ENCODE measurements at regions not wholly inside any gene's neighbourhood (a gene's known extent, or its start where the extent isn't known, plus 50 kb on each side); places are given as distances from the start of the nearest gene placed in this dataset.

- DNase-seq: no peak
- POLR2A ChIA-PET: no interaction called here
- H3K4me1 Mint-ChIP-seq: no peaks in the 10 kb centered on the region
- H3K36me3 Mint-ChIP-seq (ENCODE audit: low read depth): no peaks in the 10 kb centered on the region
- CTCF ChIA-PET: no interaction called here
- no peak for ATAC-seq
- intact Hi-C loops (cut with DNase I, micrococcal nuclease): no loop called here
- no peaks in the 10 kb centered on the region for H3K27me3 Mint-ChIP-seq
- no peaks in the 10 kb centered on the region for H3K9me3 Mint-ChIP-seq (ENCODE audit: low read depth)
- H3K27ac Mint-ChIP-seq: no peak overlapping the region
- no peak overlapping the region for H3K4me3 Mint-ChIP-seq
These were observed 108.5 kb downstream of the HMX1 start for GRCh38 chr4:8762951-8763735.

GRCh38 chr4:8762356-8762755, 109.3 kb downstream of the HMX1 start:
- ChIA-PET CTCF (no interaction called here), POLR2A (no interaction called here)
- DNase-seq: no peak
- no peaks in the 10 kb centered on the region for H3K36me3 Mint-ChIP-seq (ENCODE audit: low read depth)
- no peak for ATAC-seq
- no peaks in the 10 kb centered on the region for H3K27me3 Mint-ChIP-seq
- H3K9me3 Mint-ChIP-seq (ENCODE audit: low read depth): no peaks in the 10 kb centered on the region
- no peak overlapping the region for H3K4me3 Mint-ChIP-seq
- intact Hi-C loops (cut with DNase I, micrococcal nuclease): no loop called here
- no peaks in the 10 kb centered on the region for H3K4me1 Mint-ChIP-seq
- no peak overlapping the region for H3K27ac Mint-ChIP-seq

GRCh38 chr4:8761824-8762205, 109.8 kb downstream of the HMX1 start:
- no peaks in the 10 kb centered on the region for H3K36me3 Mint-ChIP-seq (ENCODE audit: low read depth)
- ATAC-seq: no peak
- no peak overlapping the region for H3K4me3 Mint-ChIP-seq
- ChIA-PET POLR2A (no interaction called here), CTCF (no interaction called here)
- intact Hi-C loops (cut with DNase I, micrococcal nuclease): no loop called here
- H3K27me3 Mint-ChIP-seq: no peaks in the 10 kb centered on the region
- no peak overlapping the region for H3K27ac Mint-ChIP-seq
- H3K4me1 Mint-ChIP-seq: no peaks in the 10 kb centered on the region
- no peak for DNase-seq
- no peaks in the 10 kb centered on the region for H3K9me3 Mint-ChIP-seq (ENCODE audit: low read depth)

- CTCF ChIA-PET: no interaction called here
- ATAC-seq (no peak), DNase-seq (no peak)
- intact Hi-C loops (cut with DNase I, micrococcal nuclease): no loop called here
- Mint-ChIP-seq H3K27me3 (no peaks in the 10 kb centered on the region), H3K36me3 (ENCODE audit: low read depth) (no peaks in the 10 kb centered on the region), H3K4me3 (no peak overlapping the region), H3K9me3 (ENCODE audit: low read depth) (no peaks in the 10 kb centered on the region), H3K27ac (no peak overlapping the region), H3K4me1 (no peaks in the 10 kb centered on the region)
- POLR2A ChIA-PET: no interaction called here
These were observed 110.3 kb downstream of the HMX1 start for GRCh38 chr4:8761167-8761823.

GRCh38 chr4:8760561-8760960, 111.1 kb downstream of the HMX1 start:
- CTCF ChIA-PET: no interaction called here
- Mint-ChIP-seq H3K27ac (no peak overlapping the region), H3K9me3 (ENCODE audit: low read depth) (no peaks in the 10 kb centered on the region), H3K4me3 (no peak overlapping the region), H3K27me3 (no peaks in the 10 kb centered on the region), H3K36me3 (ENCODE audit: low read depth) (no peaks in the 10 kb centered on the region), H3K4me1 (no peaks in the 10 kb centered on the region)
- DNase-seq: no peak
- intact Hi-C loops (cut with DNase I, micrococcal nuclease): no loop called here
- no peak for ATAC-seq
- POLR2A ChIA-PET: no interaction called here

GRCh38 chr4:8759987-8760386, 111.7 kb downstream of the HMX1 start:
- no peaks in the 10 kb centered on the region for H3K9me3 Mint-ChIP-seq (ENCODE audit: low read depth)
- no peak for DNase-seq
- ChIA-PET POLR2A (interaction anchor here (0.6 kb wide), 1 partner anchor 341 kb away, joined by 3 read pairs; no protein-coding TSS in a partner anchor), CTCF (no interaction called here)
- no peak for ATAC-seq
- no peak overlapping the region for H3K4me3 Mint-ChIP-seq
- intact Hi-C loops (cut with DNase I, micrococcal nuclease): no loop called here
- no peaks in the 10 kb centered on the region for H3K4me1 Mint-ChIP-seq
- no peak overlapping the region for H3K27ac Mint-ChIP-seq
- no peaks in the 10 kb centered on the region for H3K36me3 Mint-ChIP-seq (ENCODE audit: low read depth)
- no peaks in the 10 kb centered on the region for H3K27me3 Mint-ChIP-seq

GRCh38 chr4:8756816-8757215, 114.8 kb downstream of the HMX1 start:
- POLR2A ChIA-PET: no interaction called here
- H3K27me3 Mint-ChIP-seq: no peaks in the 10 kb centered on the region
- no peaks in the 10 kb centered on the region for H3K4me1 Mint-ChIP-seq
- no peaks in the 10 kb centered on the region for H3K9me3 Mint-ChIP-seq (ENCODE audit: low read depth)
- intact Hi-C loops (cut with DNase I, micrococcal nuclease): no loop called here
- CTCF ChIA-PET: no interaction called here
- ATAC-seq (no peak), DNase-seq (no peak)
- H3K4me3 Mint-ChIP-seq: no peak overlapping the region
- H3K36me3 Mint-ChIP-seq (ENCODE audit: low read depth): no peaks in the 10 kb centered on the region
- H3K27ac Mint-ChIP-seq: no peak overlapping the region

- Mint-ChIP-seq H3K36me3 (ENCODE audit: low read depth) (no peaks in the 10 kb centered on the region), H3K4me3 (no peak overlapping the region), H3K27ac (no peak overlapping the region), H3K27me3 (no peaks in the 10 kb centered on the region), H3K4me1 (no peaks in the 10 kb centered on the region), H3K9me3 (ENCODE audit: low read depth) (no peaks in the 10 kb centered on the region)
- DNase-seq (no peak), ATAC-seq (no peak)
- intact Hi-C loops (cut with DNase I, micrococcal nuclease): no loop called here
- POLR2A ChIA-PET: interaction anchor here (0.6 kb wide), 1 partner anchor 197 kb away, joined by 6 read pairs; no protein-coding TSS in a partner anchor
- CTCF ChIA-PET: no interaction called here
These were observed 116.7 kb downstream of the HMX1 start for GRCh38 chr4:8754634-8755589.

GRCh38 chr4:8748236-8748575, 123.4 kb downstream of the HMX1 start:
- ChIA-PET POLR2A (no interaction called here), CTCF (no interaction called here)
- Mint-ChIP-seq H3K9me3 (ENCODE audit: low read depth) (peaks cover 9% of the 10 kb centered on the region), H3K36me3 (ENCODE audit: low read depth) (no peaks in the 10 kb centered on the region), H3K4me1 (no peaks in the 10 kb centered on the region), H3K4me3 (no peak overlapping the region), H3K27me3 (peaks cover 8% of the 10 kb centered on the region), H3K27ac (no peak overlapping the region)
- DNase-seq (no peak), ATAC-seq (no peak)
- intact Hi-C loops (cut with DNase I, micrococcal nuclease): no loop called here

GRCh38 chr4:8747467-8748235, 124.0 kb downstream of the HMX1 start:
- intact Hi-C loops (cut with DNase I, micrococcal nuclease): no loop called here
- H3K36me3 Mint-ChIP-seq (ENCODE audit: low read depth): no peaks in the 10 kb centered on the region
- DNase-seq (no peak), ATAC-seq (no peak)
- H3K9me3 Mint-ChIP-seq (ENCODE audit: low read depth): peaks cover 9% of the 10 kb centered on the region
- H3K27me3 Mint-ChIP-seq: peaks cover 8% of the 10 kb centered on the region
- no peak overlapping the region for H3K4me3 Mint-ChIP-seq
- POLR2A ChIA-PET: no interaction called here
- no peak overlapping the region for H3K27ac Mint-ChIP-seq
- no peaks in the 10 kb centered on the region for H3K4me1 Mint-ChIP-seq
- CTCF ChIA-PET: no interaction called here

GRCh38 chr4:8746523-8747466, 124.8 kb downstream of the HMX1 start:
- H3K36me3 Mint-ChIP-seq (ENCODE audit: low read depth): no peaks in the 10 kb centered on the region
- ChIA-PET CTCF (no interaction called here), POLR2A (no interaction called here)
- no peak overlapping the region for H3K27ac Mint-ChIP-seq
- intact Hi-C loops (cut with DNase I, micrococcal nuclease): no loop called here
- ATAC-seq (no peak), DNase-seq (no peak)
- peaks cover 8% of the 10 kb centered on the region for H3K27me3 Mint-ChIP-seq
- no peak overlapping the region for H3K4me3 Mint-ChIP-seq
- H3K9me3 Mint-ChIP-seq (ENCODE audit: low read depth): peaks cover 9% of the 10 kb centered on the region
- H3K4me1 Mint-ChIP-seq: no peaks in the 10 kb centered on the region
